T-helper 2 cell treated with Interferon-gamma antibody and Interleukin-4, amounts not matched to agents 5 μg/mL and 100 μg/mL, for 36 hours (primary cell): ENCODE measurements at regions not wholly inside any gene's neighbourhood (a gene's known extent, or its start where the extent isn't known, plus 50 kb on each side); places are given as distances from the start of the nearest gene placed in this dataset.

Source experiments
- DNase-seq: peaks from one replicate; pipeline ENCODE4 v3.0.0; 2021; ENCODE audit warnings: low spot score
- H3K27ac Mint-ChIP-seq: one replicate; pipeline ENCODE4 v1.8.0; 2021; ENCODE audit warnings: mild to moderate bottlenecking, mixed read lengths
- H3K27me3 Mint-ChIP-seq: one replicate; pipeline ENCODE4 v1.8.0; 2021; ENCODE audit warnings: low read depth, mixed read lengths
- H3K36me3 Mint-ChIP-seq: one replicate; pipeline ENCODE4 v1.8.0; 2021; ENCODE audit warnings: low read depth, mixed read lengths
- H3K4me1 Mint-ChIP-seq: one replicate; pipeline ENCODE4 v1.8.0; 2021; ENCODE audit warnings: low read depth, mixed read lengths
- H3K4me3 Mint-ChIP-seq: one replicate; pipeline ENCODE4 v1.8.0; 2022; ENCODE audit warnings: mild to moderate bottlenecking, moderate library complexity, mixed read lengths
- H3K9me3 Mint-ChIP-seq: one replicate; pipeline ENCODE4 v1.8.0; 2021; ENCODE audit warnings: mixed read lengths

DNA sequence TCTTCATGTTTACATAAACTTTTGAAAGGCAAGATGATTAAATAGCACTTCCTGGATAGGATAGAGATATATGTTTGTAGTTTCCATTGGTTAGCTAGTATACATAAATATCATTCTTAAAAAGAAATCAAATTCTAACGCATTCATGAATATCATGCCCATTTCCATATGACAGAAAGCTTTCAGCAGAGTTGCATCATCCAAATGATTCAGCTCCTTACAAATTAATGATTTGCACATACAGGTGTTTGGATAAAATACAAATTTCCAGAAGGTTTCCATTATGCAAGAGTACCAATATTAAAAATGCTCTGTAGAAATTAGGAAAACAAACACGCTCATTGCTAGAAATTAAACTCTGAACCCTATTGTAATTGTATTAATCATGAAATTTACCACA, 264.4 kb downstream of the FOXG1 start:
- no peaks in the 10 kb centered on the region for H3K4me1 Mint-ChIP-seq
- peaks cover 50% of the 10 kb centered on the region for H3K9me3 Mint-ChIP-seq
- H3K36me3 Mint-ChIP-seq, result no peaks in the 10 kb centered on the region
- DNase-seq, result no peak
- no peak overlapping the region for H3K4me3 Mint-ChIP-seq
- no peaks in the 10 kb centered on the region for H3K27me3 Mint-ChIP-seq
- no peak overlapping the region for H3K27ac Mint-ChIP-seq

DNA sequence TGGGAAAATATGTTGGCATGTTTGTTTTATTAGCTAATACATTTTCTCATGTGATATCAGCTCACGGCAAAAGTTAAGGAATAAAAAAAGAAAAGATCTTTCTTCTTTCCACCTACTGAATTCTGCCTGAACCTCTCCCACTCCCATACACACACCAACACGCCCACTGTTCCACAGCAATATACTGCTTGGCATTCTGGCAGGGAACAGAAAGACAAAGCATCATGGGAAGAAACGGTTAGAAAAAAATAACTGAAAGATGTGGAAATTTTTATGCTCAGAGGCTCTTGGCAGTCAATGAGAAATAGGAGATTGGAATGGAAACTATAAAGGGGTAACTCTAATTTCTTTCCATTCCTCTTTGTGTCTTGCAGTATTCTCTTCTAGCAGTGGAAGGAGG, 268.5 kb downstream of the FOXG1 start:
- Mint-ChIP-seq H3K36me3 (no peaks in the 10 kb centered on the region), H3K27me3 (no peaks in the 10 kb centered on the region), H3K4me3 (no peak overlapping the region), H3K27ac (no peak overlapping the region), H3K4me1 (no peaks in the 10 kb centered on the region), H3K9me3 (peaks cover 38% of the 10 kb centered on the region)
- DNase-seq, result no peak

DNA sequence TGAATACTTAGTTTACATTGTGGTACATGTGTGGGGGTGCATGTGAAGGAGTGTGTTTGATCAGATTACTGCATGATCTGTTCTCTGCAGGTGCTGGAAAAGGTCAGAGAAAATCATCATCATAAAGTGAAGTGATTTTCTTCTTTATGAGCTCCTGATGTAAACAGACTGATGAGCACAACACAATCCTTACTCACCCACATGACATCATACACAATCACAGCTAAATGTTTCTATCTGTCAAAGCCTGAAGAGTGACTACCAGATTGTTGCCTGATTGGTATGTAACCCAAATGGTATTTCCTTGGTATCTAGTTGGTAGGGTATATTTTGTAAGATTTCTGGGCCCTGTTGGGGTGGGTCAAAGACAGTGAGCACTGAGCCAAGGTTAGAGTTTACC, 270.8 kb downstream of the FOXG1 start:
- no peak for DNase-seq
- no peak overlapping the region for H3K4me3 Mint-ChIP-seq
- H3K9me3 Mint-ChIP-seq, result peaks cover 42% of the 10 kb centered on the region
- H3K4me1 Mint-ChIP-seq, result no peaks in the 10 kb centered on the region
- H3K36me3 Mint-ChIP-seq, result no peaks in the 10 kb centered on the region
- H3K27ac Mint-ChIP-seq, result no peak overlapping the region
- H3K27me3 Mint-ChIP-seq, result no peaks in the 10 kb centered on the region

DNA sequence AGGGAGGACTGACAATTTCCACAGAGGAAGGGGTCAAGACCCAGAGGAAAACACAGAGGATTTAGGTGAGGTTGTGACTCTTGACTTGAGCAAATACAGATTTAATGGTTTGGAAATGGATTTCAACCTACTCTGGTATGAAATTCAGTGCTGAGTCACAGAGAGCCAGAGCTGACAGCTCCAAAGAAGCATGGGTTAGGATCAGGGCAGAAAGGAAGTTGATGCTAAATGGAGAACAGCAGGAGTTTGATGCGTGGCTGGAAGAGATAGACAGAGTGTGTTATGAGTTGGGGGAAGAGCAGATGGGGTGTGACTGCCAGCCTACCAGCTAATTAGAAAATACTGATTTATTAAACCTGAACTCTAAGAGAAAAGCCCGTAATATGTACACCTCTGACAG, 272.6 kb downstream of the FOXG1 start:
- H3K4me1 Mint-ChIP-seq, result no peaks in the 10 kb centered on the region
- DNase-seq, result no peak
- H3K27ac Mint-ChIP-seq, result no peak overlapping the region
- no peak overlapping the region for H3K4me3 Mint-ChIP-seq
- no peaks in the 10 kb centered on the region for H3K27me3 Mint-ChIP-seq
- H3K9me3 Mint-ChIP-seq, result peaks cover 46% of the 10 kb centered on the region
- H3K36me3 Mint-ChIP-seq, result no peaks in the 10 kb centered on the region

DNA sequence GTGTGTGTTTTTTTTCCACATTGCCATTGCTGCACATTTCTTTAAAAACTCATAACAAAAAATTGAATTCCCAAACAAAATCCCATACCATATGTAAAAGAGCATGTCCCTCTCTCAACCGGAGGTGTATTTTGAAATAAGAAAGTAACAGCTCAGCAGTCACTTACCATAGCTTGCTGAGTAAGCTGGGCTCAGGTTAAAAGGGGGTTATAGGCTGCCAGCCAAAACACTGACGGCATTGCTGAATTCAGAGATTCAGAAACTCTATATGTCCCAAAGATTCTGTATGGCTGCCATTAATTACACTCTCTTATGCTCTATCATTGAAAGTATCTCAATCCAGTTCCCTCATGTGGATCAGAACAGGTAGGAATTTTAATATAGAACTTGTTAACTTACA, 276.0 kb downstream of the FOXG1 start:
- H3K9me3 Mint-ChIP-seq, result peaks cover 45% of the 10 kb centered on the region
- no peak for DNase-seq
- H3K4me3 Mint-ChIP-seq, result no peak overlapping the region
- H3K27ac Mint-ChIP-seq, result no peak overlapping the region
- no peaks in the 10 kb centered on the region for H3K27me3 Mint-ChIP-seq
- no peaks in the 10 kb centered on the region for H3K36me3 Mint-ChIP-seq
- no peaks in the 10 kb centered on the region for H3K4me1 Mint-ChIP-seq

DNA sequence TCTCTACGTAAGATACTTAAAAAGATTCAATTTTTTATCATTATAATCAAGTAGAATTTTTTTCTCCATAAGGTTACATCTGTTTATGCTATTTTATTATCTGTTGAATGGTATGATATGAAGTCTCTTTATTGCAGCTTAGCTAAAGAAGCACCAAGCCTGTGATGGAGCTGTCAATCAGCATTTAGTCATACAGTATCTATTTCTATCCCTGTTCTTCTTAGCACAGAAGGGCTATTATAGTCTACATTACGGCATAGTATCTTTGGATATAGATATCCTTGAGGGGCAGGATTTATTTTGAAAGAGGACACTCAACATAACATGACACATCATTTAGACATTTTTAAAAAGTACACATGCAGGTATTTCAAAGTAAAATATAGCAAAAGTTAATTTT, 277.1 kb downstream of the FOXG1 start:
- DNase-seq, result no peak
- Mint-ChIP-seq H3K9me3 (peaks cover 50% of the 10 kb centered on the region), H3K27ac (no peak overlapping the region), H3K36me3 (no peaks in the 10 kb centered on the region), H3K27me3 (no peaks in the 10 kb centered on the region), H3K4me3 (no peak overlapping the region), H3K4me1 (no peaks in the 10 kb centered on the region)

- Mint-ChIP-seq H3K27ac (no peak overlapping the region), H3K4me1 (no peaks in the 10 kb centered on the region), H3K4me3 (no peak overlapping the region), H3K36me3 (no peaks in the 10 kb centered on the region), H3K27me3 (no peaks in the 10 kb centered on the region), H3K9me3 (peaks cover 47% of the 10 kb centered on the region)
- DNase-seq, result no peak
Measured at GRCh38 chr14:29045237-29045636, 278.6 kb downstream of the FOXG1 start.

DNA sequence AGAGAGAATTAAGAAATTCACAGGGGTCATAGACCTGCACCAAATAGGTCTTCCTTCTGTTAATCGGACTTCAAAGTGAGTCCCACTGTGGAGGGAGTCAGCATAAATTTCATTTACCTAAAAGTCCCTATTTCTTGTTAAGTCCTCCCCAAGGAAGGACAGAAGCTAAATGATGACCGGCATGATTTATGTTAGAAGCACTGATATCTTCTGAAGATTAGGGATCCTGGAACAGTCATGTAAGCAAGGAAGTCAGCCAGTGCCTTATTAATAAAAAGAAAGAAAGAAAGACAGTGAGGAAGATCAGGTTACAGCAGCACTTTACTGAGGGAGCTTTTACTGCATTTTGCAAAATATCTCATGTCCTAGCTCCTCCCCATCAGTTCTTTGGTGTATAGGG, 287.5 kb downstream of the FOXG1 start:
- no peak overlapping the region for H3K27ac Mint-ChIP-seq
- no peaks in the 10 kb centered on the region for H3K4me1 Mint-ChIP-seq
- peaks cover 19% of the 10 kb centered on the region for H3K9me3 Mint-ChIP-seq
- no peak overlapping the region for H3K4me3 Mint-ChIP-seq
- no peaks in the 10 kb centered on the region for H3K27me3 Mint-ChIP-seq
- DNase-seq, result no peak
- no peaks in the 10 kb centered on the region for H3K36me3 Mint-ChIP-seq

DNA sequence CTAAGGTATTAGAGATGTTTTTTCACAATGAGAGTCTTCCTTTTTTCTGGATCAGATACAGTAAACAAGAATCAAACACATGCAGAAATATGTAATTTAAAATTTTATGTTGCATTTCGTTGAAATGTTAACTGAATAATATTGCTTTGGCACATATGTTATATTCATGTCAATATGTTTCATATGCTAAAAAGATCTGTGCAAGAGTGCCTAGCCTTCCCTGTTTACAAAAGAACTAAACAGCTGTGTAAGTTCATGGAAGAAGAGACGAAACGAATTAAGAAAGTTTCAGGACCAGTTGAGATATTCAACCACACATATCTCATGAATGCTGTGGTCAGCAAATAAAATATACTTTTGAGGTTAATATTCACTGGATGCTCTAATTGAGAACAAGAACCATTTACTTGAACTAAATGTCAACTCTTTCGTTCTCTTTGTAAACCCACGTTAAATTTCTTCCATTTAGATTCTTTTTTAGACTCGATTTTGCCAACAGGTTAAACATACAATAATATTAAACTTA, 289.5 kb downstream of the FOXG1 start:
- Mint-ChIP-seq H3K36me3 (no peaks in the 10 kb centered on the region), H3K27me3 (no peaks in the 10 kb centered on the region), H3K4me1 (no peaks in the 10 kb centered on the region), H3K4me3 (no peak overlapping the region), H3K27ac (no peak overlapping the region), H3K9me3 (peaks cover 23% of the 10 kb centered on the region)
- no peak for DNase-seq

DNA sequence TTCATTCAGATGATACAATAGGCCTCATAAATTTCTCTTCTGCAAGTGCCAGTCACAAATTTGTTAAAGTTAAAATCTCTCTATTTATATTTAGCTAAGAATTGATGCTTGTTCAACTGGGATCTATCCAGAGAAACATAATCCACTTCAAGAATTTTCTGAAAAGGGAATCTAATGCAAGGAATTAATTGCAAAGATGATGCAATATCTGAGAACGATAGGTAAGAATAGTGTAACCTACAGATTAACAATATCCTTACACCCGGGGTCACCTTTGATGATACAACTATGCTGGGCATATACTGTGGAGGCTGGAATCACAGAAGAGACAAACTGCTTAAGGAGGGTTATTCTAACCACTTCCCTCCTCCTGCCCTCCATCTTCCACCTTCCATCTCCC, 295.1 kb downstream of the FOXG1 start:
- DNase-seq, result no peak
- Mint-ChIP-seq H3K27me3 (no peaks in the 10 kb centered on the region), H3K27ac (no peak overlapping the region), H3K36me3 (no peaks in the 10 kb centered on the region), H3K9me3 (peaks cover 39% of the 10 kb centered on the region), H3K4me1 (no peaks in the 10 kb centered on the region), H3K4me3 (no peak overlapping the region)

- H3K9me3 Mint-ChIP-seq, result peaks cover 43% of the 10 kb centered on the region
Measured at GRCh38 chr14:29062466-29062865, 295.9 kb downstream of the FOXG1 start.

DNA sequence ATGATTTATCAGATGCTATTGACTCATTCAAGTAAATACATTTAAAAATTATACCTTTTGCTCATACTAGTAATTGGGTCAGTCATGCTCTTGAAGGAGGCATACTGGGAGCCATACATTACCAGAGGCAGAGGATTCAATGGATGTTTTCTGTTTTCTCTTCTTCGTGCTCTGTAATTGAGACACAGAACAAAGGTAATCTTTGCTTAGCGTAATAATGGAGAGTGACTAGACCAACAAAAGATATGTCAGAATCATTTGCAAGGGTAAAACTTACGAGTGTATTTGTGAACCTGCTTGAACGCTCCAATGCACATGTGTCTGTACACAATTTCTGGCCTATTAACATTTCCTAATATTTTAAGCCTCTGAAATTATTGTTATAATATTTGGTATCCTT, 296.4 kb downstream of the FOXG1 start:
- H3K4me3 Mint-ChIP-seq, result no peak overlapping the region
- no peaks in the 10 kb centered on the region for H3K27me3 Mint-ChIP-seq
- H3K36me3 Mint-ChIP-seq, result no peaks in the 10 kb centered on the region
- no peak for DNase-seq
- H3K27ac Mint-ChIP-seq, result no peak overlapping the region
- H3K4me1 Mint-ChIP-seq, result no peaks in the 10 kb centered on the region
- peaks cover 48% of the 10 kb centered on the region for H3K9me3 Mint-ChIP-seq

More at GRCh38 chr14:29062466-29062865, 295.9 kb downstream of the FOXG1 start:
- H3K27ac Mint-ChIP-seq, result no peak overlapping the region
- no peak for DNase-seq
- no peaks in the 10 kb centered on the region for H3K36me3 Mint-ChIP-seq
- H3K27me3 Mint-ChIP-seq, result no peaks in the 10 kb centered on the region
- no peaks in the 10 kb centered on the region for H3K4me1 Mint-ChIP-seq
- no peak overlapping the region for H3K4me3 Mint-ChIP-seq

DNA sequence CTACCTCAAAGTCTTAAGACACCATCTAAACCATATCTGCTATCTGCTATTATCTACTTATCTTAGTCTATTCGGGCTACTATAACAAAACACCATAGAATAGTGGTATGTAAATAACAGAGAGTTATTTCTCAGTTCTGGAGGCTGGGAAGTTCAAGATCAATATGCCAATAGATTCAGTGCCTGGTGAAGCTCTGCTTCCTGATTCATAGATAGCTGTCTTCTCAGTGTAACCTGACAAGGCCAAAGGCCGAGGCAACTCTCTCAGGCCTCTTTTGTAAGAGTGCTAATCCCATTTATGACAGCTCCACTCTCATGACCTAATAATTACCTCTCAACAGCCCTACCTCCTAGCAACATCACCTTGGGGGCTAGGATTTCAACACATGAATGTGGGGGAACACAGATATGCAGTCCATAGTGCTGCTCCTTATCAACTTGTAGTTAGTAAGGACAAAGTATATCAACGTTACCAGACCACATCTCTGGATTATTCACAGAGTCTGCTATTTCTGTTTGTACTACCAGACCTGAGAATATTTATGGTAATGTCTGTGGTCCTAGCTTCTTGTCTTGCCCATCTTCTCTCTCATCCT, 297.8 kb downstream of the FOXG1 start:
- H3K27ac Mint-ChIP-seq, result no peak overlapping the region
- H3K27me3 Mint-ChIP-seq, result no peaks in the 10 kb centered on the region
- no peaks in the 10 kb centered on the region for H3K4me1 Mint-ChIP-seq
- H3K9me3 Mint-ChIP-seq, result peaks cover 57% of the 10 kb centered on the region
- no peaks in the 10 kb centered on the region for H3K36me3 Mint-ChIP-seq
- no peak overlapping the region for H3K4me3 Mint-ChIP-seq
- no peak for DNase-seq

- DNase-seq, result no peak
- Mint-ChIP-seq H3K27ac (no peak overlapping the region), H3K9me3 (peaks cover 62% of the 10 kb centered on the region), H3K36me3 (no peaks in the 10 kb centered on the region), H3K4me1 (no peaks in the 10 kb centered on the region), H3K27me3 (no peaks in the 10 kb centered on the region), H3K4me3 (no peak overlapping the region)
Measured at GRCh38 chr14:29069228-29069627, 302.6 kb downstream of the FOXG1 start.

GRCh38 chr14:29075761-29076160, 309.2 kb downstream of the FOXG1 start:
- Mint-ChIP-seq H3K27me3 (no peaks in the 10 kb centered on the region), H3K4me3 (no peak overlapping the region), H3K27ac (no peak overlapping the region), H3K36me3 (no peaks in the 10 kb centered on the region), H3K4me1 (no peaks in the 10 kb centered on the region), H3K9me3 (peaks cover 56% of the 10 kb centered on the region)
- no peak for DNase-seq
